AG04449 (cell line): ENCODE measurements at regions not wholly inside any gene's neighbourhood (a gene's known extent, or its start where the extent isn't known, plus 50 kb on each side); places are given as distances from the start of the nearest gene placed in this dataset.

Experiments
- CTCF ChIA-PET: fragments of 350-600 bp; formaldehyde crosslinking; extraction: SDS; loops from one replicate; lab custom pipeline; 2021; ENCODE audit warnings: antibody characterized with exemption; lab: Yijun Ruan, JAX
- POLR2A ChIA-PET: fragments of 400-600, 350-600 bp; formaldehyde crosslinking; extraction: SDS; loops from one replicate; lab custom pipeline; 2020; ENCODE audit warnings: antibody characterized with exemption, inconsistent platforms; lab: Yijun Ruan, JAX
- DNase-seq: peaks from one replicate; pipeline ENCODE4 v3.0.0-alpha.2; 2010; ENCODE audit warnings: low read depth, low spot score
- H3K4me3 ChIP-seq: 2 replicates; pipeline ENCODE4 v1.5.1; 2011; ENCODE audit warnings: low read depth, mild to moderate bottlenecking, control low read depth, low read length
- CTCF ChIP-seq: IDR thresholded peaks from one replicate; pipeline ENCODE4 v1.5.1; 2011; ENCODE audit warnings: mild to moderate bottlenecking, moderate library complexity, low read length, control low read depth, inconsistent platforms; ENCODE audit not compliant: insufficient read depth; ENCODE audit errors: missing control alignments

- CTCF ChIA-PET, result interaction anchor here (1.3 to 1.7 kb wide), 2 partner anchors 159 to 262 kb away, joined by 6 read pairs; no protein-coding TSS in a partner anchor
- POLR2A ChIA-PET, result no interaction called here
These were observed 57.5 kb upstream of the DYNLT3 start for GRCh38 chrX:37904833-37905232.

GRCh38 chrX:37905436-37906147, 58.2 kb upstream of the DYNLT3 start:
- H3K4me3 ChIP-seq, result peak overlapping the region; percentile 46
- ChIA-PET CTCF (interaction anchor here (0.9 to 1.7 kb wide), 4 partner anchors 160 to 324 kb away, joined by 3 to 6 read pairs (median 5); no protein-coding TSS in a partner anchor), POLR2A (no interaction called here)
- DNase-seq, result no peak
- TF ChIP-seq CTCF, result peak; percentile 40

More at GRCh38 chrX:37904833-37905232, 57.5 kb upstream of the DYNLT3 start:
- no peak for TF ChIP-seq CTCF
- DNase-seq, result no peak
- H3K4me3 ChIP-seq, result no peak overlapping the region

- no peak for DNase-seq
- POLR2A ChIA-PET, result no interaction called here
- H3K4me3 ChIP-seq, result peak overlapping the region; percentile 46
- TF ChIP-seq CTCF, result no peak
- CTCF ChIA-PET, result interaction anchor here (0.9 to 1.7 kb wide), 4 partner anchors 161 to 323 kb away, joined by 3 to 6 read pairs (median 5); no protein-coding TSS in a partner anchor
These were observed 59.0 kb upstream of the DYNLT3 start for GRCh38 chrX:37906357-37906756.

DNA sequence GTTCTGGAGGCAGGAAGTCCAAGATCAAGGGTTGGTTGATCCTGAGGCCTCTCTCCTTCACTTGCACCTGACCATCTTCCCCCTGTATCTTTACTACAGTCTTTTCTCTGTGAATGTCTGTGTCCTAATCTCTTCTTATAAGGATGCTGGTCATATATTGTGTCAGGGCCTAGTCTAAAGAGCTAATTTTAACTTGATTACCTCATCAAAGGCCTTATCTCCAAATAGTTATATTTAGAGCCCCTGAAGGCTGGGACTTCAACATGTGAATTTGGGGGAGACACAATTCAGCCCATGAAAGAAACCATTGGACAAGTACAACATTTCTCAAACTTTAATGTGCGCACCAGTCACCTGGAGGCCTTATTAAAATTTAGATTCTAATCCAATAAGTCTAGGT, 62.8 kb upstream of the DYNLT3 start:
- POLR2A ChIA-PET, result no interaction called here
- CTCF ChIA-PET, result interaction anchor here (1.0 kb wide), 1 partner anchor 14 kb away, joined by 4 read pairs; no protein-coding TSS in a partner anchor
- TF ChIP-seq CTCF, result no peak
- DNase-seq, result no peak
- H3K4me3 ChIP-seq, result no peak overlapping the region

DNA sequence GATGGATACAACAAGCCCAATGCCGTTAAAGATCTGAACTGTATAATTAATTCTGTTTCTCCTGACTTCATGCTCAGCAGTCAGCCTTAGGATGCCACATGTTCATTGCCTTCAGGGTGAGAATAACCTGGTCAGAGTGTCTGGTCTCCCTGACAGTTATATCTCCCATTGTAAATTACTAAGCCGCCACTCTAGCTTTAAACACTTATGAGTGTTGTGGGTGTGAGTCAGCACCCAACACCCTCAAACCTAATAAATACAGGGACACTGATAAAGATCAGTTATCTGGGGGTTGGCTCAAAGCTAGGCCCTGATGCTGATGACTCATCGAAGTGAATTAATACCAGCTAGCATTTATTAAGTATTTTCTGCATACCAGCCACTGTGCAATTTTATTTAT, 64.9 kb upstream of the DYNLT3 start:
- TF ChIP-seq CTCF, result no peak
- ChIA-PET POLR2A (no interaction called here), CTCF (interaction anchor here (0.9 to 1.4 kb wide), 4 partner anchors 14 to 369 kb away, joined by 3 to 8 read pairs (median 4); no protein-coding TSS in a partner anchor)
- H3K4me3 ChIP-seq, result no peak overlapping the region
- DNase-seq, result no peak

- POLR2A ChIA-PET, result no interaction called here
- H3K4me3 ChIP-seq, result no peak overlapping the region
- TF ChIP-seq CTCF, result no peak
- DNase-seq, result no peak
- CTCF ChIA-PET, result interaction anchor here (1.2 to 1.3 kb wide), 3 partner anchors 14 to 369 kb away, joined by 3 to 4 read pairs (median 3); no protein-coding TSS in a partner anchor
These were observed 65.4 kb upstream of the DYNLT3 start for GRCh38 chrX:37912777-37913176.
